ENCODE measurements at regions not wholly inside any gene's neighbourhood (a gene's known extent, or its start where the extent isn't known, plus 50 kb on each side); places are given as distances from the start of the nearest gene placed in this dataset.

DNA sequence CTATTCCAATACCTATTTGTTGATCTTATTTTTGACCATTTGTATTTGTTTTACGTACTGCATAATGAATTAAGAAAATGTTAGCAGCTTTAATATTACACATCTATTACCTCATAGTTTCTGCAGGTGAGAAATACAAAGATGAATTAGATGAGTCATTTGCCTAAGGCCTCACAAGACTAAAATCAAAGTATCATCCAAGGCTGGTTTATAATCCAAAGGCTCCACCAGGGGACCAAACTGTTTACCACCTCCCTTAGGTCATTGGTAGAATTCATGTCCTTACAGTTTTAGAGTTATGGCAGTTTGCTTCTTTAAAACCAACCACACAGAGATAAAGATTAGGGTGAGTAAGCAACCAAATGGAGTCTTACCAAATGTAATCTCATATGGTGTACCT, 848.1 kb downstream of the SLITRK6 start:
- TF ChIP-seq, protein P1, sequence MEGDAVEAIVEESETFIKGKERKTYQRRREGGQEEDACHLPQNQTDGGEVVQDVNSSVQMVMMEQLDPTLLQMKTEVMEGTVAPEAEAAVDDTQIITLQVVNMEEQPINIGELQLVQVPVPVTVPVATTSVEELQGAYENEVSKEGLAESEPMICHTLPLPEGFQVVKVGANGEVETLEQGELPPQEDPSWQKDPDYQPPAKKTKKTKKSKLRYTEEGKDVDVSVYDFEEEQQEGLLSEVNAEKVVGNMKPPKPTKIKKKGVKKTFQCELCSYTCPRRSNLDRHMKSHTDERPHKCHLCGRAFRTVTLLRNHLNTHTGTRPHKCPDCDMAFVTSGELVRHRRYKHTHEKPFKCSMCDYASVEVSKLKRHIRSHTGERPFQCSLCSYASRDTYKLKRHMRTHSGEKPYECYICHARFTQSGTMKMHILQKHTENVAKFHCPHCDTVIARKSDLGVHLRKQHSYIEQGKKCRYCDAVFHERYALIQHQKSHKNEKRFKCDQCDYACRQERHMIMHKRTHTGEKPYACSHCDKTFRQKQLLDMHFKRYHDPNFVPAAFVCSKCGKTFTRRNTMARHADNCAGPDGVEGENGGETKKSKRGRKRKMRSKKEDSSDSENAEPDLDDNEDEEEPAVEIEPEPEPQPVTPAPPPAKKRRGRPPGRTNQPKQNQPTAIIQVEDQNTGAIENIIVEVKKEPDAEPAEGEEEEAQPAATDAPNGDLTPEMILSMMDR (conservative IDR thresholded peaks at IDR 0.05 in 1 of 2, IDR thresholded peaks at IDR 0.05 in 1 of 2; ENCODE audit: low read depth in 1 of 2, low read length in 2 of 2): no peak
- TF ChIP-seq EZH2 (IDR thresholded peaks at IDR 0.05; ENCODE audit: low read length, missing control alignments): no peak
